IMR-90 (cell line): ENCODE measurements at regions not wholly inside any gene's neighbourhood (a gene's known extent, or its start where the extent isn't known, plus 50 kb on each side); places are given as distances from the start of the nearest gene placed in this dataset.

Experiments used
- ATAC-seq: fragments of 200-7000 bp; cut with Tn5 transposase; 2 replicates; pipeline ENCODE4 v1.9.1; 2020; ENCODE audit warnings: low read depth, mild to moderate bottlenecking, moderate library complexity
- BruUV-seq: library from RNA; stranded (reverse); fragments of 400-500 nt; replicated peaks from 2 replicates; lab custom pipeline; 2021; lab: Mats Ljungman, UMichigan
- CTCF ChIA-PET: fragments of 300-600 bp; formaldehyde crosslinking; extraction: SDS; loops from one replicate; lab custom pipeline; 2021; ENCODE audit warnings: antibody characterized with exemption; lab: Yijun Ruan, JAX
- POLR2A ChIA-PET: fragments of 300-600 bp; sonication (Branson Sonifier 250); formaldehyde crosslinking; loops from one replicate; lab custom pipeline; 2022; ENCODE audit warnings: antibody characterized with exemption; ENCODE audit not compliant: unreplicated experiment; lab: Charles Lee
- DNase-seq: peaks from one replicate; pipeline ENCODE4 v3.0.0; 2013
- H2AFZ ChIP-seq: replicated peaks from 2 replicates; pipeline ENCODE3; 2013; ENCODE audit warnings: low read length, mild to moderate bottlenecking; ENCODE audit not compliant: poor library complexity
- H2AK5ac ChIP-seq: 2 replicates; pipeline ENCODE4 v1.6.1; 2013; ENCODE audit warnings: low read depth, low read length, inconsistent platforms
- H2AK9ac ChIP-seq: replicated peaks from 2 replicates; pipeline ENCODE3; 2013; ENCODE audit warnings: mild to moderate bottlenecking, low read depth, low read length, moderate library complexity; ENCODE audit not compliant: poor library complexity
- H2BK120ac ChIP-seq: 2 replicates; pipeline ENCODE4 v1.6.1; 2013; ENCODE audit warnings: low read depth, low read length, inconsistent platforms
- H2BK15ac ChIP-seq: 3 replicates; pipeline ENCODE4 v1.6.1; 2013; ENCODE audit warnings: low read depth, low read length, inconsistent platforms
- H2BK20ac ChIP-seq: 2 replicates; pipeline ENCODE4 v1.6.1; 2013; ENCODE audit warnings: low read depth, mild to moderate bottlenecking, inconsistent platforms, low read length, moderate library complexity
- H2BK5ac ChIP-seq: 2 replicates; pipeline ENCODE4 v1.6.1; 2013; ENCODE audit warnings: mild to moderate bottlenecking, low read depth, low read length, inconsistent platforms; ENCODE audit not compliant: poor library complexity, severe bottlenecking
- H3K14ac ChIP-seq: replicated peaks from 2 replicates; pipeline ENCODE4 v1.6.1; 2013; ENCODE audit warnings: low read depth, low read length, inconsistent platforms
- H3K18ac ChIP-seq: 2 replicates; pipeline ENCODE4 v1.6.1; 2013; ENCODE audit warnings: low read depth, low read length, control low read depth
- H3K23ac ChIP-seq: 2 replicates; pipeline ENCODE4 v1.6.1; 2013; ENCODE audit warnings: low read depth, low read length, inconsistent platforms
- H3K27ac ChIP-seq: 2 replicates; pipeline ENCODE4 v1.5.1; 2013; ENCODE audit warnings: mild to moderate bottlenecking, control low read depth, low read length; ENCODE audit not compliant: insufficient read depth
- H3K27me3 ChIP-seq: 2 replicates; pipeline ENCODE4 v1.6.1; 2013; ENCODE audit warnings: low read length; ENCODE audit not compliant: control insufficient read depth, insufficient read depth
- H3K36me3 ChIP-seq: 2 replicates; pipeline ENCODE4 v1.6.1; 2013; ENCODE audit warnings: low read length, mixed read lengths; ENCODE audit not compliant: control insufficient read depth, insufficient read depth
- H3K4ac ChIP-seq: 2 replicates; pipeline ENCODE4 v1.6.1; 2013; ENCODE audit warnings: low read depth, low read length, inconsistent platforms
- H3K4me1 ChIP-seq: 2 replicates; pipeline ENCODE4 v1.6.1; 2013; ENCODE audit warnings: low read length, mixed read lengths; ENCODE audit not compliant: control insufficient read depth, insufficient read depth
- H3K4me2 ChIP-seq: 2 replicates; pipeline ENCODE4 v1.6.1; 2013; ENCODE audit warnings: low read depth, mild to moderate bottlenecking, control low read depth, low read length, moderate library complexity
- H3K4me3 ChIP-seq: 2 replicates; pipeline ENCODE4 v1.5.1; 2013; ENCODE audit warnings: low read depth, mild to moderate bottlenecking, control low read depth, low read length, moderate library complexity; ENCODE audit not compliant: insufficient read depth
- H3K56ac ChIP-seq: 2 replicates; pipeline ENCODE4 v1.6.1; 2013; ENCODE audit warnings: low read length, inconsistent platforms; ENCODE audit not compliant: insufficient read depth; ENCODE audit errors: extremely low read depth
- H3K79me1 ChIP-seq, 2 experiments: 2 replicates each; pipeline ENCODE4 v1.6.1; 2013; ENCODE audit warnings: low read length in 2 of 2, inconsistent platforms in 1 of 2, low read depth in 1 of 2
- H3K9ac ChIP-seq: 2 replicates; pipeline ENCODE4 v1.6.1; 2013; ENCODE audit warnings: low read depth, low read length, control low read depth
- H3K9me1 ChIP-seq: 2 replicates; pipeline ENCODE4 v1.6.1; 2013; ENCODE audit warnings: low read length, inconsistent platforms; ENCODE audit not compliant: insufficient read depth
- H3K9me3 ChIP-seq: 2 replicates; pipeline ENCODE4 v1.6.1; 2013; ENCODE audit warnings: low read length; ENCODE audit not compliant: control insufficient read depth, insufficient read depth
- H4K20me1 ChIP-seq: 2 replicates; pipeline ENCODE4 v1.6.1; 2013; ENCODE audit warnings: low read length, inconsistent platforms; ENCODE audit not compliant: insufficient read depth
- H4K5ac ChIP-seq: 2 replicates; pipeline ENCODE4 v1.6.1; 2013; ENCODE audit warnings: mild to moderate bottlenecking, low read depth, low read length, control low read depth
- H4K8ac ChIP-seq, 2 experiments: 2 replicates each; pipeline ENCODE4 v1.6.1; 2013; ENCODE audit warnings: low read depth in 2 of 2, low read length in 2 of 2, control low read depth in 1 of 2, inconsistent platforms in 1 of 2
- H4K91ac ChIP-seq: 2 replicates; pipeline ENCODE4 v1.6.1; 2013; ENCODE audit warnings: low read depth, low read length, inconsistent platforms; ENCODE audit not compliant: insufficient read depth
- BHLHE40 ChIP-seq: fragments of 150-350 bp; IDR thresholded peaks from 2 replicates; pipeline ENCODE4 v1.6.1; 2016; ENCODE audit warnings: mild to moderate bottlenecking, low read depth, low read length
- CEBPB ChIP-seq: IDR thresholded peaks from 2 replicates; pipeline ENCODE4 v1.6.1; 2012; ENCODE audit warnings: low read depth, low read length, improper control_type of control experiment
- CHD1 ChIP-seq: IDR thresholded peaks from 2 replicates; pipeline ENCODE4 v1.6.1; 2012; ENCODE audit warnings: low read depth, low read length, improper control_type of control experiment
- FOS ChIP-seq: fragments of 150-350 bp; IDR thresholded peaks from 2 replicates; pipeline ENCODE4 v1.6.1; 2016; ENCODE audit warnings: low read depth, low read length
- MAFK ChIP-seq: IDR thresholded peaks from 2 replicates; pipeline ENCODE4 v1.6.1; 2012; ENCODE audit warnings: low read depth, low read length, improper control_type of control experiment
- MXI1 ChIP-seq: IDR thresholded peaks from 2 replicates; pipeline ENCODE4 v1.6.1; 2012; ENCODE audit warnings: low read depth, mild to moderate bottlenecking, low read length, moderate library complexity, borderline replicate concordance
- NFE2L2 ChIP-seq: fragments of 150-350 bp; IDR thresholded peaks from 2 replicates; pipeline ENCODE4 v1.6.1; 2016; ENCODE audit warnings: low read depth, mild to moderate bottlenecking, low read length
- POLR2A ChIP-seq: IDR thresholded peaks from 2 replicates; pipeline ENCODE4 v1.6.1; 2012; ENCODE audit warnings: mild to moderate bottlenecking, low read depth, low read length
- RAD21 ChIP-seq: IDR thresholded peaks from 2 replicates; pipeline ENCODE4 v1.6.1; 2012; ENCODE audit warnings: low read length, improper control_type of control experiment
- RCOR1 ChIP-seq: IDR thresholded peaks from 2 replicates; pipeline ENCODE4 v1.6.1; 2012; ENCODE audit warnings: mild to moderate bottlenecking, low read length, improper control_type of control experiment; ENCODE audit not compliant: insufficient replicate concordance
- RFX5 ChIP-seq: IDR thresholded peaks from 2 replicates; pipeline ENCODE4 v1.8.0; 2012; ENCODE audit warnings: low read depth, mild to moderate bottlenecking, low read length, moderate library complexity
- SMC3 ChIP-seq: fragments of 150-350 bp; IDR thresholded peaks from 2 replicates; pipeline ENCODE4 v1.6.1; 2016; ENCODE audit warnings: low read depth, mild to moderate bottlenecking, antibody characterized with exemption, low read length, moderate library complexity
- WGBS, 2 experiments: methylation state at CpG; one replicate each; pipeline versions ENCODE4 v1.1.5 to v1.1.7; 2013; ENCODE audit warnings: missing lambda C conversion rate in 2 of 2; ENCODE audit not compliant: insufficient read length in 1 of 2; ENCODE audit errors: extremely low coverage in 2 of 2; 5-methylcytosine and 5-hydroxymethylcytosine counted together
- dilution Hi-C: fragments of 300-500 bp; cut with HindIII; formaldehyde crosslinking; loops from one replicate; pipeline ENCODE4 v1.14.3; 2018; ENCODE audit warnings: low sequenced_read_pairs; ENCODE audit not compliant: unreplicated experiment
- in situ Hi-C: fragments of 300-500 bp; cut with MboI; formaldehyde crosslinking; loops from 3 replicates; pipeline ENCODE4 v1.14.3; 2019; ENCODE audit warnings: low sequenced_read_pairs, inconsistent platforms, mixed read lengths
- intact Hi-C: fragments of 100-400 bp; cut with micrococcal nuclease; formaldehyde crosslinking; loops from 2 replicates; pipeline ENCODE4 v1.10.0; 2022
- TF ChIP-seq, protein P1 (sequence below): fragments of 150-350 bp; IDR thresholded peaks from 2 replicates; pipeline ENCODE4 v1.6.1; 2016; ENCODE audit warnings: low read depth, mild to moderate bottlenecking, low read length, moderate library complexity, borderline replicate concordance
- TF ChIP-seq, protein P2 (sequence below): conservative IDR thresholded peaks from 2 replicates; pipeline ENCODE4 v1.5.1; 2012; ENCODE audit warnings: mild to moderate bottlenecking, low read depth, low read length, improper control_type of control experiment
- TF ChIP-seq, protein P3 (sequence below): fragments of 150-350 bp; IDR thresholded peaks from 2 replicates; pipeline ENCODE4 v1.6.1; 2017; ENCODE audit warnings: mild to moderate bottlenecking, antibody characterized with exemption, low read length, low read depth

DNA sequence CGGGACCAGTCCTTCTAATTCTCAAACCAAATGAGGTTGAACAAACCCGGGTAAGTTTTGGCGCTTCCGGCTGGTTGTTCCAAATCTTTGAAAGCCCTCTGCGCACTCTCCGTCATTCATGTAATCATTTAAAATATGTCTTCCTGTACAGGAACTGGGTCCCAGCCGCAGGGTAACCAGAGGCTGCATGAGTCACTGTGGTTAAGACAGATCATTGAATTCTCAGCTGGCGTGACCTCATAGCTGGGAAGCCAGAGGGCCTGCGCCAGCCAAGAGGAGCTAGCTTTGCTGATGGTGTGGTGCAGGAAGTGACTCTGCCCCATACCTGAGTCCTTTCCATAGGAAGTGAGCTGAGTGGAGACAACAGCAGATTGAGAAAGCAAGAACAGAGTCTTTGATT lies 135.2 kb downstream of the TSHZ3 start:
- peak overlapping the region; percentile 90 for H3K56ac ChIP-seq
- intact Hi-C loops: loop anchor here (1.0 to 2.0 kb wide), 2 partner anchors 10 to 73 kb away; no protein-coding TSS in a partner anchor
- peak overlapping the region; percentile 98 for H2BK5ac ChIP-seq
- H4K8ac ChIP-seq: peak overlapping the region; percentile 93 to 98
- H3K14ac ChIP-seq: peak overlapping the region; percentile 97
- H2AK9ac ChIP-seq: peak overlapping the region; percentile 43
- ChIA-PET POLR2A (interaction anchor here (0.6 to 0.9 kb wide), 2 partner anchors 9 to 57 kb away, joined by 3 read pairs; no protein-coding TSS in a partner anchor), CTCF (interaction anchor here (0.6 to 1.4 kb wide), 2 partner anchors 10 to 12 kb away, joined by 3 to 4 read pairs; no protein-coding TSS in a partner anchor)
- WGBS, 2 experiments: no CpG with 5 or more reads among the region's 9 CpGs
- in situ Hi-C loops: loop anchor here (5.0 kb wide), 1 partner anchor 87 kb away; no protein-coding TSS in a partner anchor
- H3K9me1 ChIP-seq: peaks cover 8% of the 10 kb centered on the region; the same call in 1 of the 2 replicates
- H3K9ac ChIP-seq: peak overlapping the region; percentile 38
- H4K91ac ChIP-seq: peak overlapping the region; percentile 96
- no peaks in the 10 kb centered on the region for H3K27me3 ChIP-seq
- no peak overlapping the region for H3K4me3 ChIP-seq
- H3K18ac ChIP-seq: peak overlapping the region; percentile 91
- H2BK120ac ChIP-seq: peak overlapping the region; percentile 100
- DNase-seq: peak; percentile 100
- peak overlapping the region; percentile 85 for H4K5ac ChIP-seq
- dilution Hi-C loops: no loop called here
- H4K20me1 ChIP-seq: no peaks in the 10 kb centered on the region
- no peaks in the 10 kb centered on the region for H3K36me3 ChIP-seq
- H3K9me3 ChIP-seq: no peaks in the 10 kb centered on the region
- peak overlapping the region; percentile 94 for H2BK15ac ChIP-seq
- ATAC-seq: peak; percentile 95
- H3K79me1 ChIP-seq: peaks cover 0 to 3% of the 10 kb centered on the region in 2 experiments; a peak in 1 of 4 replicates
- H3K4me2 ChIP-seq: peak overlapping the region; percentile 4
- peak overlapping the region; percentile 86 for H2AFZ ChIP-seq
- no TSS peak for BruUV-seq
- peaks cover 14% of the 10 kb centered on the region for H3K4me1 ChIP-seq
- peak overlapping the region; percentile 98 for H3K23ac ChIP-seq
- peak overlapping the region; percentile 99 for H2AK5ac ChIP-seq
- H3K4ac ChIP-seq: peak overlapping the region; percentile 99
- H2BK20ac ChIP-seq: peak overlapping the region; percentile 100
- H3K27ac ChIP-seq: peak overlapping the region; percentile 90
- TF ChIP-seq BHLHE40 (peak; percentile 61), POLR2A (no peak; the same call in 1 of the 2 replicates), MXI1 (no peak), RFX5 (no peak), SMC3 (no peak), MAFK (peak; percentile 55), NFE2L2 (peak; percentile 57; the same call in 1 of the 2 replicates), CEBPB (peak; percentile 46), RCOR1 (no peak), CHD1 (no peak), RAD21 (peak; percentile 41), FOS (peak; percentile 99)
- TF ChIP-seq, protein P1, sequence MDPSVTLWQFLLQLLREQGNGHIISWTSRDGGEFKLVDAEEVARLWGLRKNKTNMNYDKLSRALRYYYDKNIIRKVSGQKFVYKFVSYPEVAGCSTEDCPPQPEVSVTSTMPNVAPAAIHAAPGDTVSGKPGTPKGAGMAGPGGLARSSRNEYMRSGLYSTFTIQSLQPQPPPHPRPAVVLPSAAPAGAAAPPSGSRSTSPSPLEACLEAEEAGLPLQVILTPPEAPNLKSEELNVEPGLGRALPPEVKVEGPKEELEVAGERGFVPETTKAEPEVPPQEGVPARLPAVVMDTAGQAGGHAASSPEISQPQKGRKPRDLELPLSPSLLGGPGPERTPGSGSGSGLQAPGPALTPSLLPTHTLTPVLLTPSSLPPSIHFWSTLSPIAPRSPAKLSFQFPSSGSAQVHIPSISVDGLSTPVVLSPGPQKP: 0 out of 2 replicates have a peak, but pooled peaks have one; percentile 24
- TF ChIP-seq, protein P2, sequence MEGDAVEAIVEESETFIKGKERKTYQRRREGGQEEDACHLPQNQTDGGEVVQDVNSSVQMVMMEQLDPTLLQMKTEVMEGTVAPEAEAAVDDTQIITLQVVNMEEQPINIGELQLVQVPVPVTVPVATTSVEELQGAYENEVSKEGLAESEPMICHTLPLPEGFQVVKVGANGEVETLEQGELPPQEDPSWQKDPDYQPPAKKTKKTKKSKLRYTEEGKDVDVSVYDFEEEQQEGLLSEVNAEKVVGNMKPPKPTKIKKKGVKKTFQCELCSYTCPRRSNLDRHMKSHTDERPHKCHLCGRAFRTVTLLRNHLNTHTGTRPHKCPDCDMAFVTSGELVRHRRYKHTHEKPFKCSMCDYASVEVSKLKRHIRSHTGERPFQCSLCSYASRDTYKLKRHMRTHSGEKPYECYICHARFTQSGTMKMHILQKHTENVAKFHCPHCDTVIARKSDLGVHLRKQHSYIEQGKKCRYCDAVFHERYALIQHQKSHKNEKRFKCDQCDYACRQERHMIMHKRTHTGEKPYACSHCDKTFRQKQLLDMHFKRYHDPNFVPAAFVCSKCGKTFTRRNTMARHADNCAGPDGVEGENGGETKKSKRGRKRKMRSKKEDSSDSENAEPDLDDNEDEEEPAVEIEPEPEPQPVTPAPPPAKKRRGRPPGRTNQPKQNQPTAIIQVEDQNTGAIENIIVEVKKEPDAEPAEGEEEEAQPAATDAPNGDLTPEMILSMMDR: no peak
- TF ChIP-seq, protein P3, sequence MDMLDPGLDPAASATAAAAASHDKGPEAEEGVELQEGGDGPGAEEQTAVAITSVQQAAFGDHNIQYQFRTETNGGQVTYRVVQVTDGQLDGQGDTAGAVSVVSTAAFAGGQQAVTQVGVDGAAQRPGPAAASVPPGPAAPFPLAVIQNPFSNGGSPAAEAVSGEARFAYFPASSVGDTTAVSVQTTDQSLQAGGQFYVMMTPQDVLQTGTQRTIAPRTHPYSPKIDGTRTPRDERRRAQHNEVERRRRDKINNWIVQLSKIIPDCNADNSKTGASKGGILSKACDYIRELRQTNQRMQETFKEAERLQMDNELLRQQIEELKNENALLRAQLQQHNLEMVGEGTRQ: no peak
